Erythroblast (primary cell): ENCODE measurements at regions not wholly inside any gene's neighbourhood (a gene's known extent, or its start where the extent isn't known, plus 50 kb on each side); places are given as distances from the start of the nearest gene placed in this dataset.

Experiments
- GATA1 ChIP-seq: IDR thresholded peaks from 2 replicates; pipeline ENCODE4 v1.6.1; 2011; ENCODE audit warnings: low read depth, mild to moderate bottlenecking, control low read depth, low read length, moderate library complexity
- POLR2A ChIP-seq: IDR thresholded peaks from 2 replicates; pipeline ENCODE4 v1.6.1; 2011; ENCODE audit warnings: mild to moderate bottlenecking, low read length

DNA sequence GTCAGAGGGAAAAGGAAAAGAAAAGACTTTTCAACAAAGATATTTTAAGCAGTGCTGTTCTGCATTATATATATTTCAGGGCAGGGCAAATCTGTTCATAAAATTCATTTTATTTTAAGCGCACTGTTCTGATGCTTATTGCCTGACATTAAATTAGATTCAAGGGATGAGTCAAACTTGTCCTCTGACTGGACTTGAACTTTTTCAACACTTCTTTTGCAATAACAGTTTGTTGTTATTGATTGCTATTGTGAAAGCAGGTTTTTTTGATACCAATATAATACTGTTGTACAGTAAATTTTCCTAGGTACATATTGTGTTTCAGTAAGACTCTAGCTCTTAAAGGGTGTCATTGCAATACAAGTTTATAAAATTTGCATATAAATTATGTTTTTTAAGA, 481.3 kb downstream of the NAF1 start:
- TF ChIP-seq POLR2A (no peak), GATA1 (no peak)
